GM12874 (cell line): ENCODE measurements at regions not wholly inside any gene's neighbourhood (a gene's known extent, or its start where the extent isn't known, plus 50 kb on each side); places are given as distances from the start of the nearest gene placed in this dataset.

Source experiments
- CTCF ChIP-seq: IDR thresholded peaks from 2 replicates; pipeline ENCODE4 v1.5.1; 2011; ENCODE audit warnings: low read depth, mild to moderate bottlenecking, control low read depth, low read length, moderate library complexity; ENCODE audit not compliant: insufficient read depth

- no peak for TF ChIP-seq CTCF
These were observed 478.9 kb upstream of the PSMD7 start for GRCh38 chr16:73817526-73818324.

GRCh38 chr16:73813527-73813926, 483.1 kb upstream of the PSMD7 start:
- TF ChIP-seq CTCF: no peak

- no peak for TF ChIP-seq CTCF
These were observed 492.2 kb upstream of the PSMD7 start for GRCh38 chr16:73804456-73804855.

- TF ChIP-seq CTCF: no peak
These were observed 498.1 kb upstream of the PSMD7 start for GRCh38 chr16:73798471-73798870.

- no peak for TF ChIP-seq CTCF
These were observed 499.5 kb upstream of the PSMD7 start for GRCh38 chr16:73797115-73797514.

GRCh38 chr16:73796241-73796640, 500.4 kb upstream of the PSMD7 start:
- TF ChIP-seq CTCF: no peak

- TF ChIP-seq CTCF: no peak
These were observed 501.6 kb upstream of the PSMD7 start for GRCh38 chr16:73794994-73795393.
